GM19468 (cell line): ENCODE measurements at regions not wholly inside any gene's neighbourhood (a gene's known extent, or its start where the extent isn't known, plus 50 kb on each side); places are given as distances from the start of the nearest gene placed in this dataset.

Source experiments
- ATAC-seq: cut with Tn5 transposase; IDR thresholded peaks from one replicate; pipeline ENCODE4 v1.9.1; 2021; ENCODE audit warnings: mild to moderate bottlenecking, moderate library complexity, moderate number of reproducible peaks; ENCODE audit not compliant: unreplicated experiment; ENCODE audit errors: extremely low read depth

DNA sequence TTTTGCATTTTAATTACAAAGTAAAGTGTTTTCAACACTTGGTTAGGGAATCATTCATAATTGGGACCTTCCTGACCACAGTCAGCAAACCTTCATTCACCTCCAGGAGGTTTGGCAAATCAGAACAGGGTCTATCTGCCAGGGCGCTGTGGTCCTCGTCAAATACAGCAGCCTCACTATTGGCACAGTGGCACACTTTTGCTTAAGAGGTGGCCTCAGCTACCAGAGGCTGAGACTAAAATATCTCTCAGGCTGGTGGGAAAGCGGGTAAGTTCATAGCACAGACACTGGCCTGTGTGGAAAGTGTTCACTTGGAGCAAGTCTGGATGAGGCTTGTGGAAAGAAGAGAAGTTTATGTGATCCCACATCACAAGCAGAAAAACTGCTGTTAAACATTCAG, 268.6 kb upstream of the DAPK1 start:
- ATAC-seq = no peak

DNA sequence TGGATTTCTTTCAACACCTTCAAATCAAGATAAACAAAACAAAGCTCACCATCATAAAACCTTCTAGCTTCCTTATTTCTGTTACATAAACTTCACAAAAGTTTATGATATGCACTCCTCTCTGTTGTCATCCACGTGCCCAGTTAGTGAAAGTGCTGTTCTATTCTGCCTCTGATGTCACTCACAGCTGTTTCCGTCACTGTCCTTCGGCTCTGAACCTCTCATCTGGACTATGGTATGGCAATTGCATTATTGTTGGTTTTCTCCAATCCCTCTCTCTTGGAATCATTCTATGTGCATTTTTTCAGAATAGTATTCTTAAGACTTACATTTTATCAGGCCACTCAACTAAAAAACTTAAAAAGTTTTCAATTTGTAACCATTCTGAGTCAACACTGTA, 264.2 kb upstream of the DAPK1 start:
- no peak for ATAC-seq

DNA sequence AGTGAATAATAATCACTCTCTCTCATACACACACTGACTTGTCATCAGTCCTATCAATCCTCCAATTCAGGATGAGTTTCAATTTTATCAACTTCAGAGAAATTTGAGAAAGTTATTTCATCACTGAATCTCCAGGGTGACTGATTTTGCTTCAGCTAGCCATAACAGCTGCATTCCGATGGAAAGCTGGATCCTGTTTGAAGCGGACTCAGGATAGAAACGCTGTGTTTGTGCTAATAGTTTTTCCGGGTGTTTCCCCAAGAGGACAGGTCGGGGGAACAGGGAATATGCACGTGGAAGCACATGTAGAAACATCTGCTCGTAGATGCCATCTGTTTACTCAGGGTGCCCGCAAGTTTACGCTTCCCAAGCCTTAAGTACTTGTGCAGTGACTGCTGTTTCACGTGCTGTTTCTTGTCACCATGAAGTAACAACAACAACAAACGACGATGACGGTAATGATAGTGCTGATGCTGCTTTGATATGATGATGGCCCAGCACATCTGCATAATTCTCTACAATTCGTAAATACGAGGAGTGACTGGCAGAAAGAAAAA, 263.7 kb upstream of the DAPK1 start:
- no peak for ATAC-seq

DNA sequence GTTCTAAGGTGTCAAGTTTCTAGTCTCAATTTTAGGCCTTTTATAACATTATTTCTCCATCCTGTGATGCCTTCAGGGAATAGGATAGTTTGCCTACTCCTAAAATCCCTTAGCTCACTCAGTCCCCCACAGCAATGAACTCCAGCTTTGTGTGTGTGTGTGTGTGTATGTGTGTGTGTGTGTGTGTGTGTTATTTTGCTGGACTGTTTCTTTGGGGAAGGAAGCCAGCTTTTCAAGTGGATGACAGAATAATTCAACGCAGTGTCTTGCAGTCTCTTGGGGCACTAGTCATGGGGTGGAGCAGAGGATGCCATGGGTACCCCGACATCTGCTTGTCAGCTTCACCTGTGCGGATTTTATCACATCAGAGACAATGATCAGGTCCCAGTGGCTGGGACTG, 262.8 kb upstream of the DAPK1 start:
- no peak for ATAC-seq

DNA sequence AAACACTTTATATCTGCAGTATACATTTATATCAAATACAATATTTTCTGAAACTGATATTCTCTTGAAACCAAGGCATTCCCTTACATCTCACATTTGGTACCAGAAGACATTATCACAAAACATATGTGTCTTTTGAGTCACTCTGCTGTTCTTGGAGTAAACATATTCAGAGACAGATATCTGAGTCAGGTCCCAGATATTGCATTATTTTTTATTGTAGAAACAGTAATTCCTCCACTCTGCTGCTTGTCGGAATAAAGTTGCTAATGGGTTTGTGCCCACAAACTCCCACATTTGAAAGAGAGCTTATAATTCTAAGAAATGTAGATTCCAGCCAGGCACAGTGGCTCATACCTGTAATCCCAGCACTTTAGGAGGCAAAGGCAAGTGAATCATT, 261.1 kb upstream of the DAPK1 start:
- no peak for ATAC-seq

- ATAC-seq = no peak
Measured at GRCh38 chr9:87237336-87237735, 260.3 kb upstream of the DAPK1 start.

GRCh38 chr9:87238545-87238944, 259.1 kb upstream of the DAPK1 start:
- no peak for ATAC-seq

DNA sequence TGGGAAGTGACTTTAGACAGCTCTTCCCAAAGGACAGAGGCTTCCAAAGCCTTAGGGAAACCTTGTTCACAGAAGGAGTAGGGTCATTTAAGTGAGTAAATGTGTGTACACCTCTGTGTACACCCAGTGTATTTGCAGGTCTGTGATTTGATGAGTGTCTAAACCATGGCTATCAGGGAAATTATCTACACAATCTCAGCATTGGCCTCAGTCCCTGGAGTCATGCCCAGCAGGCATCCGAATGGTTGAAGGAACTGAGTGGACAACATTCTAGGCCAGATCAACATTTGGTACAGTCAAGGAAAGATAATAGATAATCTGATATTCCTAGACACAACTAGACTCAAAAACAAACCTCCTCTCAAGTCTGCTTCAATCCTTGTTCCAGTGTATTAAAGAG, 258.4 kb upstream of the DAPK1 start:
- ATAC-seq = no peak

GRCh38 chr9:87243602-87244001, 254.1 kb upstream of the DAPK1 start:
- ATAC-seq = no peak

DNA sequence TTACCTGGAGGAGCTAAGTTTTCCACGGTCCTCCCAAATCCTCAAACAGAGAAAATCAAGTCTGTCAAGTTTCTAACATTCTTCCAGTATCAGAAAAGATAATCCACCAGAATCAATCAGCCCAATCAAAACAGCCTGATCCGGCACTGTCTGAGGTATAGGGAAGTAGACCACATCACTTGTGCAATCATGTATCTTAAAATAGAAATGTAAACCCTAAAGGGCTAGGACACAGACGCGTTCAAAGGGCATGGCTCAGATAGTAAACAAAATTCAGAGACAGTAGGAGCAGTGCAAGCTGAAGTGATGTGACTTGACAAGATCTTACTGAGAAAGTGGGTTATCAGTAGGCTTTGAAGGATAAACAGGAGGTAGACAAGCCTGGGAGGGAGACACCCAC, 252.4 kb upstream of the DAPK1 start:
- no peak for ATAC-seq

- no peak for ATAC-seq
Measured at GRCh38 chr9:87247097-87247496, 250.6 kb upstream of the DAPK1 start.

- ATAC-seq = no peak
Measured at GRCh38 chr9:87249029-87249428, 248.6 kb upstream of the DAPK1 start.

DNA sequence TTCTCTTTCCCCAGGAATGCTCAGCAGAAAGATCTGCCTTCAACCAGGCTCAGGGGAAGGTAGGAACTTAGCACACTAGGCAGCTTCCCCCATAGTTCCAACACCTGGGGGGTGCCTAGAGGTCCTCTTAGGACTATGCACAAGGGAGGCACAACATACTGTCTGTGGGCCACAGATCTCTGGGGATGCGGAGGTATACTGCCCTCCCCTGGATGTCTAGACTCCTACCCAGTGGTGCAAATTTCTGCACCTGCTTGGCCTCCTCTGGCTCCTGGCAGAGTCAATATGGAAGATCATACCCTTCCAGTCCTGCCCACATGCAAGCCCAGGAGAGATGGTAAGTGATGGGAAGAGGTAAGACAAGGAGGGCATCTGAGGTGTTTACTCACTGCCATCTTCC, 247.5 kb upstream of the DAPK1 start:
- no peak for ATAC-seq

- ATAC-seq = no peak
Measured at GRCh38 chr9:87255431-87256155, 242.1 kb upstream of the DAPK1 start.

DNA sequence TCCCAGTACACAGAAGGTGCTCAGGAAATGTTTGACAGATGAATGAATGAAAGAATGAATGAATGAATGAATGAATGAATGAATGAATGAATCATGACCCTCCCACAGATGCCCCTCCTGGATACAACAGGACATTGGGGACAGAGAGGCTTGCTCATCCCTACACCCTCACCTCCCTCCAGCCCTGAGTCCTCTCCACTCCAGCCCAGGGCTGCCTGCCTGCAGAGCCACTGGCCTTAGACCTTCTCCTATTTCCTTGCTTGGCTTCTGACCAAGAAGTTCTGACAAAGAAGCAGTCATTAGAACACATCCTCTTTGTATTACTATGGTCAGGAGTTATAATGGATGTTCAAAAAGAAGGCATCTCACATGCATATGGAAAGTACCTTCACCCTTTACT, 240.7 kb upstream of the DAPK1 start:
- no peak for ATAC-seq

DNA sequence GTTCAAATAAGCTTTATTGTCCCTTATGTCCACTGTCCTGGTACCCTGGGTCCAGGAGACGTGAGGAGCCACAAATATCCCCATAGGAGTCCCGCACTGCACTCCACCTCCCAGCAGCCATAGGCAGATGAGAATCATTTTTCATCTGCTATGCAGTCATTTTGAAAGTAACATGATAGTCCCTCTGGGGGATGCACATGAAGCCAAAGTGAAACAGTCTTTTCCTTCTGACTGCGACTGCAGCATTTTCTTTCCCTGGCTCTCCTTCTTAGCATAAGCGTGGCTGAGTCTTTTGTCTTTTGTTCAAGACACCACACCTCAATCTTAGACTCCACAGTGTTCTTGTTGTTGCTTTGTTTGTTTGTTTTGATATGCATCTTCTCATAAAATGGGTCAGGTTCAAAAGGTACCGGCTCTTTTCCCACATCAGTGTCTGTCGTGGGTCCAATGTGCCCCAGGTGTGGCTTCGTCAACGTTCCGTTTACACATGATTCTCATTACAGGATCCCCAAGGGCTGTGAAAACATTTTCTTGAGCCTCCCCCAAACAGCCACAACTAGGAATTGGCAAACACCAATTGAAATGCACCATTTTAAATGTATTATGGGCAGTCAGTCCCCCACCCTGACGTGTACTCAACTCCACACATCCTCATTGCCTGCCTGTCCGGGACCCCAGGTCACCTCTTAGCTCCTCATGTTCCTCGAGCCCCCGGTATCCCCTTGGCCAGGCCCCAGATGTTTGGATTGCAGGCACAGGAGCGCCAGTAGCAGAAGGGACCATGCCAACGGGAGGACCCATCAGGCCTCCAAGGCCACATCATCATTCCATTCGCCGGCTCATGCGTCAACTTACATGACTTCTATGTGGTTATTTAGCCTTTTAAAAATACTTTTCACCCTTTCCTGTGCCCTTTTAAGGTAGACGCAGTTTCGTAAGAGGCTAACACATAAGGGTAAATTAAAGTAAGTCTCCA, 237.8 kb upstream of the DAPK1 start:
- no peak for ATAC-seq

DNA sequence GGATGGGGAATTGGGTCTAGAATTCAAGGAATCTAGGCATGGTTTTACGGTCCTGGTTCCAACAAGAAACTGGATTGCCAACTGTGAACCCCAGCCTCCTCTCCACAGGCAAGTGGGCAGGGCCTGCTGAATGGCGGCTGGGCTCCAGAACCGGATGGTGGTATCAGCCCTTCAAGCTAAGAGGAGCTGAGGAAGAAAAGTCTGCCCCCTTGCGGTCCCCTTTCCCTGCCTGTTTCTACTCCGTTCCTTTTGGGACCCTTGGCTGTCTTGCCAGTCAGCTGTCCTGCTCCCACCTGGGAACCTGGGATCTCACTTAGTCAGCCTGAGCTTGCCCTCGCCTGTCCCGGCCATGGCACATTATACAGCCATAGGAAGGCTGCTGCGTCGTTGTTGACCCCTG, 234.4 kb upstream of the DAPK1 start:
- no peak for ATAC-seq

DNA sequence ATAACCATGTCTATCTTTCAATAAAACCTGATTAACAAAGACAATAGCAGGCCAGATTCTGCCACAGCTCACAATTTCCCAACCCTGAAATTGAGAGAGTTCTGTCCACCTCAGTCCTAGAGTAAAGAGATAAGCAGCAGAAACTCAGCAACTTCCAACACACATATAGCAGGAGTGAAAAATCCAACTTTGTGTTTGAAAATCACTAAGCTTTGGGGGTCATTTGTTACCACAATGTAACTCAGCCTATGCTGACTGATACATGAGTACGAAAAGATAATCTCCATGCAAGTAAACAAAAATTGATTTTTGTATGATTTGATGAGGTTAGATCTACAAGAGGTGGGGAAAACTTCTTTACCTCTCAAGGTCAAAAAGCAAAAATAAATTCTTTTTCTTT, 231.0 kb upstream of the DAPK1 start:
- ATAC-seq = no peak

DNA sequence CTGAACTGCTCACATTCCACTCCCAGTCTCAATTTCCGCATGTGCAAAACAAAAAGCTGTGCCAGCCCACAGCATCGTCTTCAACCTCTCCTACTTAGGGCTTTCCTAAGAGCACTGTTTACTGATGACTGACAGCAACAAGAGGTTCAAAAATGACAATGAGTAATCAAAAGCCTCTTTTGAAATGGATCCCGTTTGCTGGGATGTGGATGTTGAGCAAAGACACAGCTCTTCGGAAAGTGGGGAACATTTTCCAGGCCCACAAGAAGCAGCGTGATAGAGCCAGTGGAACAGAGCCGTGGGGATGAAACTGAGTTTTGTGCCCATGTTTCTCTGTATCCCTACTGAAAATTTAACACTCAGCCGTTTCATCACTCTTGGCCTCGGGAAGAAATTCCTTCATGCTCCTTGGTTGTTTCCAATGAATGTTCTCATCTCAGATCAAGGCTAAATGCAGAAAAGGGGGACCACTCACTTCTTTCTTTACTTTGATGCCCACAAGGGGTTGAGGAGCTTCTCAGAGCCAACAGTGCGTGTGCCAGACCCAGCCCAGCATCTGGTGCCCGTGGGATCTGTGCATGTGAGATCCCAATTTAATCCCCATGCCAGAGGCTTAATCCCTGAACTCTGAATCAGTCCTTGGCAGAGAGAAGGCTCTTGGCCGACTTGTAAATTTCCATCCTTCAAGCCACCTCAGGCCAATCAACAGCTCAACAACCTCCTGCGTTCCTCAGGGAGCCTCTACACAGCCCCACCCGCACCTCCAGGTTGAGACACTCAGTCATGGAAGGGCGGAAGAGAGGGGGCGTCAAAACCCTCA, 230.2 kb upstream of the DAPK1 start:
- ATAC-seq = no peak
